Mesendoderm (in vitro differentiated cells): ENCODE measurements at regions not wholly inside any gene's neighbourhood (a gene's known extent, or its start where the extent isn't known, plus 50 kb on each side); places are given as distances from the start of the nearest gene placed in this dataset.

Experiments
- DNase-seq: peaks from one replicate; pipeline ENCODE4 v3.0.0; 2013
- H2AK5ac ChIP-seq: 2 replicates; pipeline ENCODE4 v1.6.1; 2013; ENCODE audit warnings: low read length, inconsistent platforms
- H2BK120ac ChIP-seq: 2 replicates; pipeline ENCODE4 v1.6.1; 2013; ENCODE audit warnings: low read depth, mild to moderate bottlenecking, low read length, moderate library complexity, mixed read lengths
- H2BK15ac ChIP-seq: replicated peaks from 2 replicates; pipeline ENCODE4 v1.6.1; 2013; ENCODE audit warnings: low read depth, mild to moderate bottlenecking, moderate library complexity
- H2BK5ac ChIP-seq: 2 replicates; pipeline ENCODE4 v1.6.1; 2013; ENCODE audit warnings: low read length, inconsistent platforms
- H3K18ac ChIP-seq: 2 replicates; pipeline ENCODE4 v1.6.1; 2013; ENCODE audit warnings: mild to moderate bottlenecking, low read length, mixed read lengths
- H3K23ac ChIP-seq: one replicate; pipeline ENCODE4 v1.6.1; 2013; ENCODE audit warnings: low read length
- H3K27ac ChIP-seq: 2 replicates; pipeline ENCODE4 v1.5.1; 2013; ENCODE audit warnings: low read depth, mild to moderate bottlenecking, inconsistent platforms, low read length, moderate library complexity
- H3K27me3 ChIP-seq: 2 replicates; pipeline ENCODE4 v1.6.1; 2013; ENCODE audit warnings: low read length, control low read depth, mild to moderate bottlenecking, inconsistent platforms; ENCODE audit not compliant: insufficient read depth, poor library complexity
- H3K36me3 ChIP-seq: 2 replicates; pipeline ENCODE4 v1.6.1; 2013; ENCODE audit warnings: low read length, inconsistent platforms; ENCODE audit not compliant: control insufficient read depth, insufficient read depth
- H3K4ac ChIP-seq: one replicate; pipeline ENCODE4 v1.6.1; 2013; ENCODE audit warnings: low read depth, mild to moderate bottlenecking, low read length, moderate library complexity
- H3K4me1 ChIP-seq: 2 replicates; pipeline ENCODE4 v1.6.1; 2013; ENCODE audit warnings: low read depth, low read length, inconsistent platforms; ENCODE audit not compliant: control insufficient read depth
- H3K4me2 ChIP-seq: 2 replicates; pipeline ENCODE4 v1.6.1; 2013; ENCODE audit warnings: low read length
- H3K4me3 ChIP-seq: 2 replicates; pipeline ENCODE4 v1.5.1; 2013; ENCODE audit warnings: mild to moderate bottlenecking, low read length
- H3K56ac ChIP-seq: one replicate; pipeline ENCODE4 v1.6.1; 2013; ENCODE audit warnings: low read length
- H3K79me1 ChIP-seq: 2 replicates; pipeline ENCODE4 v1.6.1; 2013; ENCODE audit warnings: low read length, inconsistent platforms
- H3K79me2 ChIP-seq: 2 replicates; pipeline ENCODE4 v1.6.1; 2013; ENCODE audit warnings: mild to moderate bottlenecking, low read length; ENCODE audit not compliant: control insufficient read depth, insufficient read depth
- H3K9ac ChIP-seq: 2 replicates; pipeline ENCODE4 v1.6.1; 2013; ENCODE audit warnings: low read length, inconsistent platforms
- H4K5ac ChIP-seq: one replicate; pipeline ENCODE4 v1.6.1; 2013; ENCODE audit warnings: low read length
- H4K8ac ChIP-seq: one replicate; pipeline ENCODE4 v1.6.1; 2013; ENCODE audit warnings: low read depth, mild to moderate bottlenecking, control low read depth, low read length, moderate library complexity
- WGBS: extraction: QIAGEN DNeasy Blood & Tissue Kit; methylation state at CpG from one replicate; pipeline ENCODE4 v1.1.7; 2013; ENCODE audit warnings: low lambda C conversion rate, missing lambda C conversion rate; ENCODE audit not compliant: insufficient coverage; ENCODE audit errors: extremely low coverage; 5-methylcytosine and 5-hydroxymethylcytosine counted together

DNA sequence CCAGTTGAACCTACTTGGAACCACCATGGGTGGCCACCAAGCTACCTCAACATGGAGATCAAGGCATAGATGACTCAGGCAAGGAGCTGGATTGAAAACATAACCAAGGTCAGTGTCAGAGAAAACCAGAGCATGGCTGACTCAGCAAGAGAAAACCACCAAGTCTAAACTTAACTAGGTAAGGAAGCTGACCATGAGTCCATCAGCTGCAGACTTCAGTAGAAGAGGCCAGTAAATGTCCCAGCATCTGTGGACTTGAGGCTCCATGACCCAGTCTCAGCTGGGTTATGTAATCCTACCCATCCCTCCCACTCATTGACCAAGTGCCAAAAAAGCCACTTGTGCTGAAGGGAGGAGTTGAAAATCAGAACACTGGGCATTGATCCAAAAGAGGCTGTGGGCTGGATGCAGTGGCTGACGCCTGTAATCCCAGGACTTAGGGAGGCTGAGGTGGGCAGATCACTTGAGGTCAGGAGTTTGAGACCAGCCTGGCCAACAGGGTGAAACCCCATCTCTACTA is 93.7 kb upstream of the CBLN4 start:
- no CpG with 5 or more reads among the region's 1 CpG for WGBS
- Histone ChIP-seq H3K27ac (no peak overlapping the region), H3K4me1 (no peaks in the 10 kb centered on the region), H3K4me2 (no peak overlapping the region), H3K9ac (no peak overlapping the region), H3K27me3 (no peaks in the 10 kb centered on the region), H3K23ac (no peak overlapping the region), H3K36me3 (no peaks in the 10 kb centered on the region), H4K5ac (no peak overlapping the region), H4K8ac (no peak overlapping the region), H2BK5ac (no peak overlapping the region), H3K79me1 (no peaks in the 10 kb centered on the region), H3K79me2 (no peaks in the 10 kb centered on the region), H2BK15ac (no peak overlapping the region), H3K56ac (no peak overlapping the region), H3K18ac (no peak overlapping the region), H2BK120ac (no peak overlapping the region), H3K4me3 (no peak overlapping the region), H2AK5ac (no peak overlapping the region), H3K4ac (no peak overlapping the region)
- no peak for DNase-seq

DNA sequence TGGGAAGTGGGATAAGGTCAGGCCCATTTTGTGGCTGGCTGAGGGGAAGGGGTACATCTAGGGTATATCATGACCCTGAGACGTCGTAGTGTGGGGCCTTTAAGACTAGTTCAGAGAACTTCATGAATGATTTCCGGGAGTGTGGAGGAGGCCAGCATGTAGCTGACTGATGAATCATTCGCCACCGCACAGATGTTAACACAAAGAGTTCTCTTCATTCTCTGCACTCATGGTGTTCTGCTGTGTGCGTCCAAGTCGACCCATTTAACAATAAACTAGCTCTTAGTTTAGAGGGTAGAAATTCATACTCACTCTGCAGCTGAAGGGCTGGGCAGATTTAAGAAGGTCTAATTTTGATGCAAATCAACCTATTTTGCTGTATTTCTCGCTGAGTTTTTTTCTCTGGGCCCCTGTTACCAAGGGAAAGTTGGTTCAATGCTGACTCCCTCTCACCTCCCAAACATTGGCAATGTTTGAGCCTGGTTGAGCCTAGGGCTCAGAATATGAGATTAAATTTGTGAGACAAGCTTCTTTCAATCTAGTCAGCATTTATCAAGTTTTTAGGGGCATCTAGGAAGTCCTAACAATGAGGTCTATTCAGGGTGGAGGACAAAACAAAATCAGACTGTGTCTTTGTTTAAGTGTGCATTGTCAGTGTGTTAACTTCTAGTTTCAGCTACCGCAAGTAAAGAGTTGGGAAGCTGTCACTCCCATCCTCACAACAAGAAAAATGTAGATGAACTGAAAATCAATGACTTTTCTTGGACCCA is 106.8 kb upstream of the CBLN4 start:
- Histone ChIP-seq H3K27ac (no peak overlapping the region), H3K79me2 (no peaks in the 10 kb centered on the region), H2BK120ac (no peak overlapping the region), H3K27me3 (no peaks in the 10 kb centered on the region), H2BK15ac (no peak overlapping the region), H2BK5ac (no peak overlapping the region), H3K4me2 (no peak overlapping the region), H3K4me3 (no peak overlapping the region), H3K56ac (no peak overlapping the region), H4K8ac (no peak overlapping the region), H3K9ac (no peak overlapping the region), H2AK5ac (no peak overlapping the region), H3K4ac (no peak overlapping the region), H4K5ac (no peak overlapping the region), H3K23ac (no peak overlapping the region), H3K18ac (no peak overlapping the region), H3K4me1 (no peaks in the 10 kb centered on the region), H3K79me1 (no peaks in the 10 kb centered on the region), H3K36me3 (no peaks in the 10 kb centered on the region)
- no peak for DNase-seq
- no CpG with 5 or more reads among the region's 9 CpGs for WGBS

DNA sequence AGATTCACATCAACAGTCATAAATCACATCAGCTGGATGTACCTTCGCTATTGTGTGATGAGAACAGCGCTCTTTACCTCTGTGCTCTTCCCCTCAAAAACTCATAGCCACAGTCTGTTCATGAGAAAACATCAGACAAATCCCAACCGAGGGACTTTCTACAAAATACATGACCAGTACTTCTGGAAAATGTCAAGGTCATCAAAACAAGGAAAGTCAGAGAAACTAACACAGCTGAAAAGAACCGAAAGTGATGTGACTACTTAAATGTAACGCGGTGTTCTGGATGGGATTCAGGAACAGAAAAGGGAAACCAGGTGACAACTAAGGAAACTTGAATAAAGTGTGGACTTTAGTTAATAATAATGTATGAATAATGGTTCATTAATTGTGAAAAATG is 112.0 kb upstream of the CBLN4 start:
- no peak overlapping the region for H3K9ac ChIP-seq
- no peak overlapping the region for H2BK15ac ChIP-seq
- H3K4me1 ChIP-seq, result no peaks in the 10 kb centered on the region
- no peak overlapping the region for H3K4me3 ChIP-seq
- DNase-seq, result no peak
- H3K79me2 ChIP-seq, result no peaks in the 10 kb centered on the region
- H2AK5ac ChIP-seq, result no peak overlapping the region
- H3K79me1 ChIP-seq, result no peaks in the 10 kb centered on the region
- H2BK120ac ChIP-seq, result no peak overlapping the region
- H3K4me2 ChIP-seq, result no peak overlapping the region
- H3K18ac ChIP-seq, result no peak overlapping the region
- no peak overlapping the region for H4K5ac ChIP-seq
- H3K27me3 ChIP-seq, result no peaks in the 10 kb centered on the region
- H3K56ac ChIP-seq, result no peak overlapping the region
- H4K8ac ChIP-seq, result no peak overlapping the region
- H2BK5ac ChIP-seq, result no peak overlapping the region
- WGBS, result no CpG with 5 or more reads among the region's 6 CpGs
- H3K27ac ChIP-seq, result no peak overlapping the region
- H3K4ac ChIP-seq, result no peak overlapping the region
- H3K23ac ChIP-seq, result no peak overlapping the region
- no peaks in the 10 kb centered on the region for H3K36me3 ChIP-seq

DNA sequence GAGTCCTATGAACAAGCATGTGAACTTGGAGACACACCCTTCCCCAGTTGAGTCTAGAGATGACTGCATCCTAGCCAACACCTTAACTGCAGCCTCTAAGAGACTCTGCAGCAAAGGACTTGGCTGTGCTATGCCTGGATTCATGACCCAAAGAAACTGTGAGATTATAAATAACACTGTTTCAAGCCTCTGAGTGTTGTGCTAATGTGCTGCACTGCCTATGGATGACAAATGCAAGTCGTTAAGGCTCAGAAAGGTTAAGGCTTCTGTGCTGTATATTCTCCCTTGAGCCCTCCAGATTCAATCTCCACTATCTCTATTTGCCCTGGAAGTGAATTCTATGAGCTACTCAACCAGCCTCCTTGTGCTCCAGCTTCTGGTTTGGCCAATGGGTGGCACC is 116.5 kb upstream of the CBLN4 start:
- Histone ChIP-seq H3K56ac (no peak overlapping the region), H3K18ac (no peak overlapping the region), H3K79me1 (no peaks in the 10 kb centered on the region), H3K4me3 (no peak overlapping the region), H3K9ac (no peak overlapping the region), H3K23ac (no peak overlapping the region), H3K36me3 (no peaks in the 10 kb centered on the region), H3K4ac (no peak overlapping the region), H3K4me1 (no peaks in the 10 kb centered on the region), H3K79me2 (no peaks in the 10 kb centered on the region), H4K5ac (no peak overlapping the region), H2BK120ac (no peak overlapping the region), H2BK15ac (no peak overlapping the region), H2BK5ac (no peak overlapping the region), H4K8ac (no peak overlapping the region), H3K4me2 (no peak overlapping the region), H3K27me3 (peaks cover 2% of the 10 kb centered on the region), H2AK5ac (no peak overlapping the region), H3K27ac (no peak overlapping the region)
- DNase-seq, result no peak
- WGBS, result no CpG with 5 or more reads among the region's 1 CpG

DNA sequence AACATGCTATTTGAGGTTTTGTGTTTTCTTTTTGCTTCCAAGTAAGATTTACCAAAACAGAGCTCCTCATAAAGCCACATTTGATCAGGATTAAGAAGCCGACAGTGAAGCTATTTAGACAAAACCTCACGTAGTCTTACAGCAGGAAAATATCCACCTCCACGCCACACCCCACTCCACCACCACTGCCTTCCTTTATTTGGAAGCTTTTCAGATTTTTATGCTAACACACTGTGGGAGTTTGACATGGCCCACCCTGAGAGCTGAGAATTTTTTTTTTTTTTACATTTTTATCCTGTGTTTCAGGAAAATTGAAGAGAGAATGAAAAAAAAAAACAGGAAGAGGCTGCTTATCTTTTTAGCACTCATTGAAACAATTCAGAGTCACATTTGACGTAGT is 104.8 kb upstream of the MC3R start:
- no peaks in the 10 kb centered on the region for H3K79me2 ChIP-seq
- no peak overlapping the region for H3K9ac ChIP-seq
- no peaks in the 10 kb centered on the region for H3K79me1 ChIP-seq
- H4K5ac ChIP-seq, result no peak overlapping the region
- H3K4me3 ChIP-seq, result no peak overlapping the region
- no peak overlapping the region for H4K8ac ChIP-seq
- no peak overlapping the region for H3K27ac ChIP-seq
- no peaks in the 10 kb centered on the region for H3K36me3 ChIP-seq
- no peak overlapping the region for H2BK15ac ChIP-seq
- no peak overlapping the region for H3K4me2 ChIP-seq
- no peak overlapping the region for H2BK5ac ChIP-seq
- no CpG with 5 or more reads among the region's 4 CpGs for WGBS
- no peak for DNase-seq
- H3K27me3 ChIP-seq, result no peaks in the 10 kb centered on the region
- no peak overlapping the region for H2AK5ac ChIP-seq
- no peak overlapping the region for H3K4ac ChIP-seq
- H2BK120ac ChIP-seq, result no peak overlapping the region
- H3K18ac ChIP-seq, result no peak overlapping the region
- no peaks in the 10 kb centered on the region for H3K4me1 ChIP-seq
- H3K56ac ChIP-seq, result no peak overlapping the region
- no peak overlapping the region for H3K23ac ChIP-seq

DNA sequence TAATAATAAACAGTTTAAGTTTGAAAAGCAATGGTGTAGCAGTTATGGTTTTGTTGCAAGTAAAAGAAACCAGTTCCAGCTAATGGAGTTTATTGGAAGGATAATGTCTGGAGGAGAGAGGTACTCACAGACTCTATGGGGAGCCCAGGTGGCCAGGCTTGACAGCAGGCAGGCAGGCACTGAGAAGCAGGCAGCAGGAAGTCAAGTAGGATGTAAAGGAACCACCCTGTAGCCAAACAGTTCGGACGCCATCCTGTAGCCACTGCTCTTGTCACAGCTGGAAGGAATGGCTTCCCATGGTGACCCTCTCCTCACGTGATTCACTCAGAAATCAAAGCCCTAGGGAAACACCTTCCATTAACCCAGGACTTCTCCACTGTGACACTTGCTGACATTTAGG is 96.7 kb upstream of the MC3R start:
- Histone ChIP-seq H2BK120ac (no peak overlapping the region), H3K27me3 (no peaks in the 10 kb centered on the region), H4K5ac (no peak overlapping the region), H3K79me2 (no peaks in the 10 kb centered on the region), H3K79me1 (no peaks in the 10 kb centered on the region), H3K27ac (no peak overlapping the region), H2BK15ac (no peak overlapping the region), H3K56ac (no peak overlapping the region), H3K4me3 (no peak overlapping the region), H3K4me2 (no peak overlapping the region), H3K18ac (no peak overlapping the region), H3K9ac (no peak overlapping the region), H3K36me3 (no peaks in the 10 kb centered on the region), H4K8ac (no peak overlapping the region), H3K23ac (no peak overlapping the region), H3K4me1 (no peaks in the 10 kb centered on the region), H2AK5ac (no peak overlapping the region), H3K4ac (no peak overlapping the region), H2BK5ac (no peak overlapping the region)
- DNase-seq, result no peak
- no CpG with 5 or more reads among the region's 3 CpGs for WGBS
